Heart right ventricle (tissue), 16 donors: ENCODE measurements at regions not wholly inside any gene's neighbourhood (a gene's known extent, or its start where the extent isn't known, plus 50 kb on each side); places are given as distances from the start of the nearest gene placed in this dataset.

Experiments
- ATAC-seq, 8 donors: fragments of 200-7000 bp; cut with Tn5 transposase; one replicate each; pipeline ENCODE4 v1.9.1; 2020; ENCODE audit warnings: mild to moderate bottlenecking in 8 of 8, moderate library complexity in 8 of 8, moderate number of reproducible peaks in 1 of 8
- DNase-seq, 2 donors: peaks; one replicate each; pipeline ENCODE4 v3.0.0-alpha.2; 2020
- H3K27ac ChIP-seq, 10 donors: fragments of 200-600 bp; sonication (generic) in 2 of 10; one replicate each; pipeline versions ENCODE4 v1.5.0 to v1.8.0; 2020 to 2022; ENCODE audit warnings: mild to moderate bottlenecking in 3 of 10
- H3K27me3 ChIP-seq, 7 donors: fragments of 200-600 bp; one replicate each; pipeline ENCODE4 v1.8.0; 2021 to 2022; ENCODE audit warnings: mild to moderate bottlenecking in 2 of 7
- H3K36me3 ChIP-seq, 9 donors: fragments of 200-600 bp; sonication (generic) in 1 of 9; one replicate each; pipeline versions ENCODE4 v1.5.0 to v1.8.0; 2020 to 2022; ENCODE audit warnings: mild to moderate bottlenecking in 2 of 9
- H3K4me1 ChIP-seq, 9 donors: fragments of 200-600 bp; sonication (generic) in 1 of 9; one replicate each; pipeline versions ENCODE4 v1.5.0 to v1.8.0; 2020 to 2022; ENCODE audit warnings: mild to moderate bottlenecking in 4 of 9
- H3K4me3 ChIP-seq, 10 donors: fragments of 200-600 bp; sonication (generic) in 2 of 10; one replicate each; pipeline versions ENCODE4 v1.5.0 to v1.8.0; 2020 to 2022; ENCODE audit warnings: mild to moderate bottlenecking in 7 of 10, moderate library complexity in 2 of 10
- H3K9me3 ChIP-seq, 11 donors: fragments of 200-600 bp in 10 of 11; sonication (generic) in 2 of 11; one replicate each; pipeline versions ENCODE4 v1.5.0 to v1.8.0; 2013 to 2022; ENCODE audit warnings: mild to moderate bottlenecking in 2 of 11, control low read depth in 1 of 11, moderate library complexity in 1 of 11
- WGBS, 2 donors: extraction: QIAGEN DNeasy Blood & Tissue Kit; methylation state at CpG; one replicate each; pipeline ENCODE4 v1.1.7; 2013; ENCODE audit warnings: inconsistent platforms in 1 of 2; 5-methylcytosine and 5-hydroxymethylcytosine counted together
- intact Hi-C, 10 donors: fragments of 100-400 bp; cut with DNase I; formaldehyde crosslinking; loops; one replicate each; pipeline versions ENCODE4 v1.11.1 to v1.14.2; 2022
- TF ChIP-seq, protein P1 (sequence below), 9 donors: fragments of 200-600 bp; sonication (generic) in 2 of 9; IDR thresholded peaks; one replicate each; pipeline versions ENCODE4 v1.5.0 to v1.8.0; 2021 to 2022; ENCODE audit warnings: antibody characterized with exemption in 9 of 9, mild to moderate bottlenecking in 5 of 9, moderate library complexity in 1 of 9
- donor health status: Arrhythmogenic right ventricular cardiomyopathy.
- donor health status: ischemic (EF 13 %, LVEDD 7.1; RV severe dilation, severe dysfunction).
- donor health status: healthy with polysubstance abuse.
- donor health status: DM: no; HTN: yes; CAD: no.
- donor health status: DM: no; HTN: no; CAD: no.
- donor health status: ischemic (EF 25% LVEDD 6.9; RV normal size, moderate dysfunction).
- donor health status: ischemic (EF 25% LVEDD 5.7; RV mildly dilated, moderate dysfunction).
- donor health status: healthy.
- donor health status: DM: yes; HTN: yes; CAD: no.
- donor health status: Ischemic cardiomyopathy.
- donor health status: ischemic (EF 35%, LVEDD 5.7; RV mildly dilated, moderate dysfunction).
- donor health status: nonischemic (EF 11% LVEDD 7.7; RV severe dilation, severe dysfunction).
- donor health status: DM: yes; HTN: yes; CAD: no.
- donor health status: PGD.
- donor health status: ischemic (EF 29% LVEDD 5.4; RV normal size, mild dysfunction).
- donor health status: nonischemic (EF 23%, LVEDD 6.1; RV moderate dilation, normal function).

DNA sequence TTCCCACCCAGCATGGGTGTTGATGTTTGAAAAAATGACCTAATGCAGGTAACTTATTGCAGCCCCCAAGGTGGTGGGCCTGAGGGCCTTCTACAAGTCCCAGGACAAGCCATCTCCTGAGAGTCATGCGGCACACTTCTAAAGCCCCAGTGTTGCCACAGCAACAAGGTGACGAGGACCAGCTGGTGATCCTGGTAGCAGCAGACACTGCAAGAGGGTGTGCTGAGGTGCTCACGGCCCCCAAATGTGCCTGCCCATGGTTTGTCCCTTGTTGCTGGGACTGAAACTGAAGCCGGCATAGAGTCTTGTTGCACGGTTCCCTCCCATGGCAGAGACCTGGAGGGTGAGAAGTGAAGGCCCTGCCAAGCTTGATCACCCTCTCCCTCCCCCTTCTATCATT is 333.2 kb upstream of the MGMT start:
- no peaks in the 10 kb centered on the region for H3K36me3 ChIP-seq
- intact Hi-C loops: no loop called here
- ATAC-seq (no peak), DNase-seq (no peak)
- no peaks in the 10 kb centered on the region for H3K9me3 ChIP-seq
- no peaks in the 10 kb centered on the region for H3K4me1 ChIP-seq
- WGBS, 2 donors: 78 to 87% methylated on average over 5 of the region's 5 CpGs
- no peak overlapping the region for H3K27ac ChIP-seq
- no peak overlapping the region for H3K4me3 ChIP-seq
- TF ChIP-seq, protein P1, sequence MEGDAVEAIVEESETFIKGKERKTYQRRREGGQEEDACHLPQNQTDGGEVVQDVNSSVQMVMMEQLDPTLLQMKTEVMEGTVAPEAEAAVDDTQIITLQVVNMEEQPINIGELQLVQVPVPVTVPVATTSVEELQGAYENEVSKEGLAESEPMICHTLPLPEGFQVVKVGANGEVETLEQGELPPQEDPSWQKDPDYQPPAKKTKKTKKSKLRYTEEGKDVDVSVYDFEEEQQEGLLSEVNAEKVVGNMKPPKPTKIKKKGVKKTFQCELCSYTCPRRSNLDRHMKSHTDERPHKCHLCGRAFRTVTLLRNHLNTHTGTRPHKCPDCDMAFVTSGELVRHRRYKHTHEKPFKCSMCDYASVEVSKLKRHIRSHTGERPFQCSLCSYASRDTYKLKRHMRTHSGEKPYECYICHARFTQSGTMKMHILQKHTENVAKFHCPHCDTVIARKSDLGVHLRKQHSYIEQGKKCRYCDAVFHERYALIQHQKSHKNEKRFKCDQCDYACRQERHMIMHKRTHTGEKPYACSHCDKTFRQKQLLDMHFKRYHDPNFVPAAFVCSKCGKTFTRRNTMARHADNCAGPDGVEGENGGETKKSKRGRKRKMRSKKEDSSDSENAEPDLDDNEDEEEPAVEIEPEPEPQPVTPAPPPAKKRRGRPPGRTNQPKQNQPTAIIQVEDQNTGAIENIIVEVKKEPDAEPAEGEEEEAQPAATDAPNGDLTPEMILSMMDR (IDR thresholded peaks at IDR 0.05): no peak
- H3K27me3 ChIP-seq: peaks cover 0 to 33% (median 0%) of the 10 kb centered on the region in 7 donors

- ATAC-seq (no peak), DNase-seq (no peak)
- Histone ChIP-seq H3K27ac (no peak overlapping the region), H3K36me3 (no peaks in the 10 kb centered on the region), H3K9me3 (no peaks in the 10 kb centered on the region), H3K4me3 (no peak overlapping the region), H3K27me3 (peaks cover 0 to 35% (median 0%) of the 10 kb centered on the region in 7 donors), H3K4me1 (no peaks in the 10 kb centered on the region)
- TF ChIP-seq, protein P1 (IDR thresholded peaks at IDR 0.05): no peak
- WGBS, 2 donors: 78 to 84% methylated on average over 11 of the region's 11 CpGs
- intact Hi-C loops: no loop called here
These were observed 332.7 kb upstream of the MGMT start for GRCh38 chr10:129134371-129134770.

DNA sequence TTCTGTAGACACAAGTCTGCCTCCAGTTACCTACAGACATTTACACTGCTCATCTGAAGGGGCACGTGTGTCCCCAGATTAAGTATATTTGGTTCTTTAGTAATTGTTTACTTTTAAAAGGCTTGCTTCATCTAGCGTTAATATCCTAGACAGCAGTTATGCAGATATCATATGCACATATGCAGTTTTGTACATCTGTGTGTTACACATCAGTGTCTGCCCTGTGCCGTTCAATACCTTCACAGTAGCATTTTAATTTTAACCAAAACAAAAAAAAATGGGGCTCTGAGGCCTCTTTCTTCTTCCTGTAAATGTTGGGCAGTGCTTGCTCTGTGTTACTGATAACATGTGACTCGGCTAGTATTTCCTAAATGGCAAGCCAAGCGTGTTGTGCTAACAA is 331.4 kb upstream of the MGMT start:
- ATAC-seq (no peak), DNase-seq (no peak)
- WGBS, 2 donors: 73 to 75% methylated on average over 5 of the region's 5 CpGs
- H3K4me3 ChIP-seq: no peak overlapping the region
- H3K9me3 ChIP-seq: no peaks in the 10 kb centered on the region
- no peaks in the 10 kb centered on the region for H3K36me3 ChIP-seq
- intact Hi-C loops: no loop called here
- no peak overlapping the region for H3K27ac ChIP-seq
- H3K4me1 ChIP-seq: peaks cover 0 to 3% (median 0%) of the 10 kb centered on the region in 9 donors
- TF ChIP-seq, protein P1 (IDR thresholded peaks at IDR 0.05): no peak
- H3K27me3 ChIP-seq: peaks cover 0 to 25% (median 0%) of the 10 kb centered on the region in 7 donors

GRCh38 chr10:129136074-129136473 is 331.0 kb upstream of the MGMT start:
- Histone ChIP-seq H3K4me1 (peaks cover 0 to 4% (median 0%) of the 10 kb centered on the region in 9 donors), H3K27me3 (peaks cover 0 to 24% (median 0%) of the 10 kb centered on the region in 7 donors), H3K9me3 (no peaks in the 10 kb centered on the region), H3K4me3 (no peak overlapping the region), H3K36me3 (no peaks in the 10 kb centered on the region), H3K27ac (no peak overlapping the region)
- TF ChIP-seq, protein P1 (IDR thresholded peaks at IDR 0.05): no peak
- intact Hi-C loops: no loop called here
- 86 to 87% methylated on average over 9 of the region's 9 CpGs for WGBS, 2 donors
- ATAC-seq: no peak
- no peak for DNase-seq
